ENCODE measurements at regions not wholly inside any gene's neighbourhood (a gene's known extent, or its start where the extent isn't known, plus 50 kb on each side); places are given as distances from the start of the nearest gene placed in this dataset.

GRCh38 chr1:198397208-198397808 is 143.2 kb downstream of the ATP6V1G3 start:
- Mint-ChIP-seq H3K27me3 (ENCODE audit: low read depth) (peaks cover 23% of the 10 kb centered on the region), H3K4me1 (ENCODE audit: low read depth) (no peaks in the 10 kb centered on the region), H3K36me3 (ENCODE audit: low read depth) (no peaks in the 10 kb centered on the region), H3K27ac (no peak overlapping the region), H3K4me3 (no peak overlapping the region), H3K9me3 (no peaks in the 10 kb centered on the region)
- DNase-seq (ENCODE audit: low spot score): no peak

DNA sequence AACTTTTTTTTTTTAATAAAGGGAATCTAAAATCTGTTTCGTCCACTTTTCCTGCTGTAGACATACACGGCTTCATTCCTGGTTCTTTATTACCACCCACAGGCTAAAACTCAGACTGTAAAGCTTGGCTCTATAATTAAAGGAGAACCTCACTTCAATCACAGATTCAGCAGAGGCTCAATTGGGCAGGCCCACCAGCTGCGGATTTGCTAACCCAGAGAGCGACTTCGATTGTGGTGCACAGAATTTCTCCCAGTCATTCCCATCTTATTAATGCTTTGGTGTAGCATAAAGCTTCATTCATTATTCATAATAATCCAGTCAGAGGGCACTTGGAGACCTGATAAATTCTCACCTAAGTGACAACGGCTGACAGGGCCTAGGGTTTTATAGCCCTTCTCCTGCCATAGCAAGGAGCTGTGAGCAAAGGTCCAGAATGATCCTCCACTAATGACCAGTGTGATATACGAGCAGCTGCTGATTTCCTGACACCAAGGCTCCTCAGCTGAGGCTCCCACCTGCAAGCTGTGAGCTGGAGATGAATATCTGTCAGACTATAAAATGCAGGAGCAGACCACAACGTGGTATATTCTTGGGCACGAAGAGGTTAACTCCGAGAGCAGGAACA is 149.0 kb downstream of the ATP6V1G3 start:
- Mint-ChIP-seq H3K27me3 (ENCODE audit: low read depth) (peaks cover 8% of the 10 kb centered on the region), H3K9me3 (no peaks in the 10 kb centered on the region)
- no peak for DNase-seq (ENCODE audit: low spot score)

GRCh38 chr1:198387587-198387986 is 152.9 kb downstream of the ATP6V1G3 start:
- no peak overlapping the region for H3K4me3 Mint-ChIP-seq

More for the DNA sequence above, 149.0 kb downstream of the ATP6V1G3 start:
- Mint-ChIP-seq H3K27ac (no peak overlapping the region), H3K4me3 (no peak overlapping the region), H3K36me3 (ENCODE audit: low read depth) (no peaks in the 10 kb centered on the region), H3K4me1 (ENCODE audit: low read depth) (no peaks in the 10 kb centered on the region)

GRCh38 chr1:198380275-198380674 is 160.2 kb downstream of the ATP6V1G3 start:
- peaks cover 5% of the 10 kb centered on the region for H3K4me1 Mint-ChIP-seq (ENCODE audit: low read depth)

More at GRCh38 chr1:198387587-198387986, 152.9 kb downstream of the ATP6V1G3 start:
- Mint-ChIP-seq H3K9me3 (no peaks in the 10 kb centered on the region), H3K4me1 (ENCODE audit: low read depth) (no peaks in the 10 kb centered on the region), H3K36me3 (ENCODE audit: low read depth) (no peaks in the 10 kb centered on the region), H3K27ac (no peak overlapping the region), H3K27me3 (ENCODE audit: low read depth) (peaks cover 13% of the 10 kb centered on the region)
- no peak for DNase-seq (ENCODE audit: low spot score)

DNA sequence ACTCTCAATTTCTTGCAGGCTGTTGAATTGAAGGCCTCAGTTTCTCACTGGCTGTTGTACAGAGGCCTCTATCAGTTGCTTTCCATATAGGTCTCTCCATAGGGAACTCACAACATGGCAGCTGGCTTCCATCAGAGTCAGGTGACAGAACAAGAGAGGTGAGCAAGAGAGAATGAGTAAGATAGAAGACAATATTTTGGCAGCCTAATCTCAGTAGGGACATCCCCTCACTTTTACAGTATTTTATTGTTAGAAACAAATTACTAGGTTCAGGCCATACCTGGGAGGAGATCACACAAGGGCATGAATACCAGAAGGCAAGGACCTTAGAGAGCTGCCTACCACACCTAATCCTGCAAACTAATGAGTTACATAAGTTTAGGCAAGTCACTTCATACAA is 162.8 kb downstream of the ATP6V1G3 start:
- Mint-ChIP-seq H3K36me3 (ENCODE audit: low read depth) (no peaks in the 10 kb centered on the region), H3K9me3 (peaks cover 26% of the 10 kb centered on the region), H3K27ac (no peak overlapping the region), H3K4me3 (no peak overlapping the region), H3K27me3 (ENCODE audit: low read depth) (no peaks in the 10 kb centered on the region), H3K4me1 (ENCODE audit: low read depth) (peaks cover 5% of the 10 kb centered on the region)
- DNase-seq (ENCODE audit: low spot score): no peak

More at GRCh38 chr1:198380275-198380674, 160.2 kb downstream of the ATP6V1G3 start:
- DNase-seq (ENCODE audit: low spot score): no peak
- Mint-ChIP-seq H3K9me3 (peaks cover 21% of the 10 kb centered on the region), H3K4me3 (no peak overlapping the region), H3K27ac (no peak overlapping the region), H3K27me3 (ENCODE audit: low read depth) (peaks cover 3% of the 10 kb centered on the region), H3K36me3 (ENCODE audit: low read depth) (no peaks in the 10 kb centered on the region)

DNA sequence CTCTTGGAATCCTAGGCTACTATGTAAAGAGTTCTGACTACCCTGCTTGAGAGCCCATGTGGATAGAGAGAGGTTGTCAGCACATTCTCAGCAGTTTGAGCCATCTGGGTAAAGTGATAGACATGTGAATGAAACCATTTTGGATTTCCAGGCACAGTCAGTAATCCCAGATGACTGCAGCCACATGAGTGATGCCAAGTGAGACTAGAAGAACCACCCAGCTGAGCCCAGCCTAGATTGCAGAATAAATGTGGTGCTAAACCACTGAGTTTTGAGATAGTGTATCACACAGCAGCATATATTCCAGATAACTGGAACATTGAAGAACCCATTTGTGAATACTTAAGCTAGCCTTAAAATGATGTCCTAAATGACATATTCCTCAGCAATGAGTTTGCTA is 166.2 kb downstream of the ATP6V1G3 start:
- Mint-ChIP-seq H3K27me3 (ENCODE audit: low read depth) (peaks cover 7% of the 10 kb centered on the region), H3K9me3 (peaks cover 28% of the 10 kb centered on the region), H3K27ac (no peak overlapping the region), H3K36me3 (ENCODE audit: low read depth) (no peaks in the 10 kb centered on the region), H3K4me1 (ENCODE audit: low read depth) (no peaks in the 10 kb centered on the region), H3K4me3 (no peak overlapping the region)
- no peak for DNase-seq (ENCODE audit: low spot score)

GRCh38 chr1:198373376-198373775 is 167.1 kb downstream of the ATP6V1G3 start:
- peaks cover 27% of the 10 kb centered on the region for H3K9me3 Mint-ChIP-seq
- H3K4me1 Mint-ChIP-seq (ENCODE audit: low read depth): no peaks in the 10 kb centered on the region
- H3K36me3 Mint-ChIP-seq (ENCODE audit: low read depth): no peaks in the 10 kb centered on the region
- peaks cover 7% of the 10 kb centered on the region for H3K27me3 Mint-ChIP-seq (ENCODE audit: low read depth)
- H3K4me3 Mint-ChIP-seq: no peak overlapping the region
- no peak for DNase-seq (ENCODE audit: low spot score)
- H3K27ac Mint-ChIP-seq: no peak overlapping the region

All from T-helper 2 cell treated with Interferon-gamma antibody and Interleukin-4, amounts not matched to agents 5 μg/mL and 100 μg/mL, for 36 hours (primary cell).